GM12891 (cell line): ENCODE measurements at regions not wholly inside any gene's neighbourhood (a gene's known extent, or its start where the extent isn't known, plus 50 kb on each side); places are given as distances from the start of the nearest gene placed in this dataset.
"Not testable (repeated sequence)": the region's sequence is repeated elsewhere in the genome, so short reads cannot be mapped to it uniquely, and the experiment has no call there.

Experiments
- POLR2A ChIP-seq: IDR thresholded peaks from 2 replicates; pipeline ENCODE4 v1.6.1; 2011; ENCODE audit warnings: low read depth, low read length, control low read depth
- POLR2AphosphoS5 ChIP-seq: IDR thresholded peaks from 2 replicates; pipeline ENCODE4 v1.6.1; 2011; ENCODE audit warnings: low read depth, low read length, control low read depth
- TAF1 ChIP-seq: IDR thresholded peaks from 2 replicates; pipeline ENCODE4 v1.6.1; 2011; ENCODE audit warnings: low read depth, low read length, control low read depth

DNA sequence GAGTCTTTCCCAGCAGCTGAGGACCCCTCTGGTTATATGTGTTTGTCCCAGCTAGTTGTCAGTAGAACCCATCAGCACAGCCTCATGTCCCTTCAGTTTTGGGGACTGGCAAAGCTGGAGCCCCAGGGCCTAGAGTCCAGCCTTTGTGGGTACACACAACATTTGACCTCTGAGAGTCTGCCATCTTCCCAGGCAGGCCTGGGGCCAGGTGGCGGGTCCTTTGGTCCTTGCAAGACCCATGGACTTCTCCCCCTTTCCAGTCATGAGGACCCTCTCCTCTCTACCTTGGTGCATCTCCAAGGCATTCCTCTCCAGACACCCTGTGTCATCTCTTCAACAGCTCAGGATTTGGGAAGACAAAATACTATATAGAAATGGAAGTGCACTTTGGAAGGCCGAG, 198.4 kb downstream of the ZNF37A start:
- TF ChIP-seq POLR2AphosphoS5, POLR2A, TAF1: not testable (repeated sequence)
